GM18520 (cell line): ENCODE measurements at regions not wholly inside any gene's neighbourhood (a gene's known extent, or its start where the extent isn't known, plus 50 kb on each side); places are given as distances from the start of the nearest gene placed in this dataset.

Experiments used
- ATAC-seq: cut with Tn5 transposase; IDR thresholded peaks from one replicate; pipeline ENCODE4 v1.9.1; 2021; ENCODE audit not compliant: unreplicated experiment

DNA sequence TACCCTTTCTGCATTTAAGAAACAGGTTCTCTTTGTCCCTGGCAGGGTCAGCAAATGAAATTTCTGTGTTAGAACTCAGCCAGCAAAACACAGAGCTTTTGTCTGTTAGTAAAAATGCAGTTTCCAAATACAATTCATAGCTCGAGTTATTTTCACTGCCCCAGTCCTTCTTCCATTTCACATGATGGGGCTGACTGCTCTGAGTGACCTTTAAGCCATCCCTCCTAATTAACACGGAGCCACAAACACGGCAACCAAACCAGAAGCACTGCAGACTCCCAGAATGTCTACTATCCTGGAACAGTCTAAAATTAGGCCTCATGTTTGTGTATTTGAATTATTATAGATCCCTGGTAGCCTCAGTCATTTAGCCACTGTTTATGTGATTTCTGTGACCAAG, 99.1 kb upstream of the RGS4 start:
- ATAC-seq = no peak

DNA sequence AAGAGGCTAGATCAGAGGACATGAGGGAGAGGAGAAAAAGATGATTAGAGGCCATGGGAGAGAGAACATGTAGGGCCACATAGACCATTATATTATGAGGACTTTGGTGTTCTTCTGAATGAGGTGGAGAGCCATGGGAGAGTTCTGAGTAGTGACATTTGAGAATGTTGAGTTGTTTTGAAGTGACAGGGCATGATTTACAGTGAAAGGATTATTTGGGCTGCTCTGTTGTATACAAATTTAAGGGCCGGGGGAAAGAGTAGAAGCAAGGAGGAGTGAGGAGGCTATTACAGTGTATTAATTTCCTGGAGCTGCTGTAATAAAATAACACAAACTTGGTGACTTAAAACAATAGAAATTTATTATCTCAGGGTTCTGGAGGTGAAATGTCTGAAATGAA, 102.5 kb upstream of the RGS4 start:
- ATAC-seq = no peak

DNA sequence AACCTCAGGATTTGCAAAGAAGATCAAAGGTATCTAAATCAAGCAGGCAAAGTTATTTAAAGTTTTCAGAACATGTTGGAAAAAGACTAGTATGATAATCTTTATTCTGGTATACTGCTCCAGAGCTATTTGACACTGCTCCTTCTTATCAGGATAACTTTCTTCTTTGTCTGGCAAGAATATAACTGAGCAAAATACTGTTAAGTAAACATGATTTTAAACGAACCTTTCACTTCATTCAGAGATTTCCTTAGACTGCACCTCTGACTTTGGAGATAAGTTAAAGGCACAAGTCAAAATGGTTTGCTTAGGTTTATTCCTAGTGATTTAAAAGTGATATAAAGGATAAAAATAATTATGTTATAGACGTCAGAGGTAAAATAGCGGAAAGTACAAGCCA, 103.9 kb upstream of the CCDC190 start:
- no peak for ATAC-seq

DNA sequence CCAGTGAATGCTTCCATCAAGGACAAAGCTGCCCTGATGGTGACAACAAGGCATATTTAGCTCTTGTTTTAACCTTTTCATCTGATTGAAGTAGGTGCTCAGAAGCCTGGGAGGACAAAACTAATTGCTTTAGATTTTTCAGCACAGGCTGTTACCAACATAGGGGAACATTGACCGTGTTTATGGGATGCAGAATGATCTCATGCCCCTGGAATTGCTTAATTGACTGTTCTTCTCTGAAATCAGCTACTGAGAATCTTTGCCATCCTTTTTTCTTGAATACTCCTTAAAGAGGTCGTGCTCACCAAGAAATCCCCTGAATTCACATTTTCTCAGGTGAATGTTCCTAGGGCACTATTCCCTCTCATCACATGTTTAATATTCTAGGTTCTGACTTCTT, 95.9 kb upstream of the CCDC190 start:
- ATAC-seq = no peak

DNA sequence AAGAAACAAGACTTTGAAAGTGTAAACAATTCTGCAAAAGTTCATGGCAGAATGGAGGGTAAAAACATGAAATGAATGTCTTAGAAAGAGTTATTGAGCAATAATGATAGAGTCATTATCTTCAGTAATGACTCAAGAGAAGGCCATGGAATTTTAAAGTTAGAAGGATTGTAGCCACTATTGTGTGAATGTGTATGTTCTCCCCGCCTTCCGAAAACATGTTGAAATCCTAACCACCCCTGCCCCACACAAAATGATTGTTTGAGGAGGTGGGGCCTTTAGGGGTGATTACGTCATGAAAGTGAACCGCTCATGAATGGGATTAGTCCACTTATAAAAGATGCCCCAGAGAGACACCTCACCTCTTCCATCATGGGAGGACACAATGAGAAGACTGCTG, 93.8 kb upstream of the CCDC190 start:
- ATAC-seq = no peak

DNA sequence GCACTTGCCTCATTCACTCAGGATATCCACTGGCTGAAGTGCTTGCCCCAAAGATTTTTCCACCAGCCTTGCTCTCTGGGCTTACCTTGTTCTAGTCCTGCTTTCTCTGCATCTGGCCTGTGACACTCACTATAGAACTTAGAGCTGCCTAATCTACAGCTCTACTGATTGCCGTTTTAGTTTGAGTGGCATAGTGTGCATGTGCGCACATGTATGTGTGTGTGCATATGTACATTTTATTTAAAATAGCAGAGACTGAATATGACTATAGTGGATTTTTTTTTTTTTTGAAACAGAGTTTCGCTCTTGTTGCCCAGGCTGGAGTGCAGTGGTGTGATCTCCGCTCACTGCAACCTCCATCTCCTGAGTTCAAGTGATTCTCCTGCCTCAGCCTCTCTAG, 92.0 kb upstream of the CCDC190 start:
- ATAC-seq = no peak

DNA sequence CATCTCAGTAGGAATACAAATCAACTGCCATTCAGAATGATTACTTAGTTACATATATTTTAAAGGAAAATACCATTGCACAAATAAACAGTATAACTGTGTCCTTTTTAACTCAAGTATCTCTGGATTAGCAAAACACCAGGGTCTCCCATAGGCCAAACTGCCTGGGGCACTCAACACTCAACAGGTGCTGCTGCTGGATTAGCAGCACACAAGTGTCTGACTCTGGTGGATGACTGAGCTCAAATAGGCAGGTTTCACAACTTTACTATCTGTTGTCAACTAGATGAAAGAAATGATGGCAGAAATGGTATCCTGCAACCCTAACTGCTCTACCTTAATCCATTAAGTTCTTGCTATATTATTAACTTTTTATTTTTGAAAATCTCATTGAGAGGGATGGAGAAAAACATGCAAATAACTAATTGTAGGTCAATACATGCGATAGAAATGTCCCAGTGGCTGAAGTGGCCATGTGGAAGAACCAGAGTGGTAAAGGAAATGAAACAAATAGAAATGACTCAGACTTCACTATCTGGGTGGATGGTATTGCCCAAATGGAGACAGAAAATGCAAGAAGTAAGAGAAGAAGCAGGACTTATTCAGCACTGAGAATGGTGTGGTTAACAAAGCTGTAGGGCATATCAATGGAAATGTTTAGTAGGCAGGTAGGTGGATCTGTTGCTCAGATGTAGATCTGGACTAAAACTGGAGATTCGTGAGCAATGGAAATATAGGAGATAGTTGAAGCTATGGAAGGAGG, 90.8 kb upstream of the CCDC190 start:
- peak; percentile 91 for ATAC-seq

DNA sequence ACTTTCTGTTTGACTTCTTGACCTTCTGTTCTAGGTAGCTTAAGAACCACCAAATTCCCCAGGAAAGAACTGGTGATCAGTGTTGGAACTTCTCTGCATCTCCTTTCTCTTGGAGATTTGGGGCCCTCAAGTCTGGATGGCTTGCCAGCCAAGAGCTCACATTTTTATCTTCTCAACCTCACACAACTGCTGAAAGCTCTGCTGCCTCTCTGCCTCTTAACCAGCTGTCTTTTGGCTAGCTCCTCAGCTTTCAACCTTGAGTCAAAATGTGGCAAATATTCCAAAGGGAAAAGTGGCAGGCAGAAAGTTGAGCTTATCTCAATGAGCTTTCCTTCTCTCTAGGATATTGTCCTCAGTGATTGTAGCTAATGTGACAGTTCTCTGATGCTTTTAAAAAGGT, 89.2 kb upstream of the CCDC190 start:
- ATAC-seq = no peak

DNA sequence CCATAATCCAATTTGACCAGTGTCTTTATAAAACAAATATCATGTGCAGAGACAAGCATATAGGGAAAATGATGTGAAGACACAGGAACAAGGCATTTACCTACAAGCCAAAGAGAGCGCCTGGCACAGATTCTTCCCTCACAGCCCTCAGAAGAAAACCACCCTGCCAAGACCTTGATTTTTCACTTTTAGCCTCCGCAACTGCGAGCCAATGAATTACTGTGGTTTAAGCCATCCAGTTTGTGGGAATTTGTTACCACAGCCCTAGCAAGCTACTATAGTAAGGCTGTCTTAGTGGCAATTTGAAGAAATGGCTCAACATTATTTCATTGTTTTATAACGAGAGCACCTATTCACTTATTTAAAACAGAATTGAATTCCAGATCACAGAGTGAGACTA, 85.7 kb upstream of the CCDC190 start:
- ATAC-seq = no peak

DNA sequence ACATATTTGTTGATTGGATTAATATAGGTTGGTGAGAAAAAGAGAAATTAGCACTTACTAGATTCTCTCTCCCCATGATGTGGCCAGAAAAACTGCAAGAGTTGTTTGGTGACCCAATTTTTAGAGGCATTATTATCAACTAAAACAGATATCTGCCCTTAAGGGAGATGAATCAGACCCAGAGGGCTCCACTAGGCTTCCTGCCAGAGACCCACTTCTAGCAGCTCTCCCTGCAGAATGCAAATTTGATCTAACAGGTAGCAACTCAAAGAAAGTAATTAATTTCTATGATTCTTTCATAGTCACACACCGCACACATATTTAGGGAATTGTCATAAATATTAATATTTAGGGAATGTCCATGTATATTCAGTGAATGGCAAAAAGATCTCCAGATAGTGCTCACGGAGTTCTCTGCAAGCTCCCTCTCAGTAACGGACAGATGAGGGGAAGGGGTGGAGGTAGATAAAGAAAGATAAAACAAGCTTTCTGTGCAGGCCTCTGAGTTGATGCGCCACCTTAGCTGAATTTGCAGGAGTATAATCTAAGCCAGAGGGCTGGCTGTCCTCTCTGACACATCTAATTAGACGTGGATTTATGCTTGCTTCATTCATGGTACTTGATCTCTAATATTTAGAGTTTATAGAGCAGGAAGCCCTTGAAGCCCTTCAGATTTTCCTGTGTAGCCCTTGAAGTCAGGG, 84.1 kb upstream of the CCDC190 start:
- ATAC-seq = no peak

DNA sequence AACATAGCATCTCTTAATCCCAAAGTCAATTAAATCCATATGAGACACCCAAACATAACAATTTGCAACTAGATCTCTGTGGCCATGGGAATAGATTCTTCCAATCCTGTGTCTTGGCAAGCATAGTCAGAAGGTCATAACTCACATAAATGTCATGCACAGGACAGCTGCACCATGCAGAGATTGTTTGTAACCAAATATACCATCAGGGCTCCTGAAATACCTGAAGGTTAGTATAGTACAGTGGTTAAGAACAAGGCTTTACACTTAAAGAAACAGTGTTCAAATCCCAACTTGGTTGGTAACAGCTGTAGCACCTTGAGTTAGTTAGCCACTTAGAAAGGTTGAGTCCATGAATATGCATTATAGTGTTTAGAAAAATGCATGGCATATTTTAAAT, 82.6 kb upstream of the CCDC190 start:
- ATAC-seq = no peak

DNA sequence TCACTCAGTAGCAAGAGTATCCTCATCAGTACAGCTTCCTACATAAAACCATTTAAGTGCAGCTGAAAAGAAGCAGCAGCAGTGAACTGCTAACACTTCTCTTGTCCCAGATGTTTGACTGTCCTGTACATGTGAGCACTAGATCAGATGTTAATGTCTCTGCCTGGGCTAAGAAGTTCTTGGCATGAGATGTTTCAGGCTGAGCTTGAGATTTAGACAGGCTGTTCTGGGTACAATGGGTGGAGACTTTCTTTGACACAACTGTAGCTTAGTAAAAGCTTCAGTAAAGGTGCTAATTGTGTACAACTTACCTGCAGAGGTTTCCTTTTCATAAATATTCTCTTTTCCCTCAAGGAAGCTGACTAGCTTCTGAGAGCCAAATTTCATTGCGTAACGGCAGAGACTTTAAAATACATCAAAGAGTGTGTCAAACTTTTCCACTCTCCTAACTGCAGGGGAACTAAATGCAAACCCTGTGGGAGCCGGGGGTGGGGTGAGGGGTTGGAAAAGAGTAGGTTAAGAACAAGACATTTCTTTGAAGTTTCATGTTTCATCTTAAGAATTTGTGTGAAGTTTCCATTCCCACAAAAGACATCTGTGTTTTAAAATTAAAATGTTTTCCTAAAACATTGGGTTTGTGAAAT, 82.1 kb upstream of the CCDC190 start:
- no peak for ATAC-seq

DNA sequence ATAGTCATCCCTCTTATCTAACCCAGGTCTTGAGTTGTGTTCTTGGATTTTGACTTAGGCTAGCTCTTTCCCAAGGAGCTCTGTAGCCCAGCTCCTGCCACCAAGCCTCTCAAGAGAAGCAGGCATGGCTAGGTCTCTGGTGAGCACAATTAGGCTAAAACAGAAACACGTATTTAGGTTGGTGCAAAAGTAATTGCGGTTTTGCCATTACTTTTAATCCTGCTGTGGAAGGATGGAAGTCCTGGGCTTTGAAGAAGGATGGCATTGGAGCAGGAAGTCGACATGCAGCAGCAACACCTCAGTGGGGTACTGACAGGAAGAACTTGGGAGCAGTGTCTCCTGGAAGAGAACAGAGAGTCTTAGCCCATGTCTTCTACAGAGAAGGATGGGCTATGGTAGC, 80.0 kb upstream of the CCDC190 start:
- ATAC-seq = no peak

DNA sequence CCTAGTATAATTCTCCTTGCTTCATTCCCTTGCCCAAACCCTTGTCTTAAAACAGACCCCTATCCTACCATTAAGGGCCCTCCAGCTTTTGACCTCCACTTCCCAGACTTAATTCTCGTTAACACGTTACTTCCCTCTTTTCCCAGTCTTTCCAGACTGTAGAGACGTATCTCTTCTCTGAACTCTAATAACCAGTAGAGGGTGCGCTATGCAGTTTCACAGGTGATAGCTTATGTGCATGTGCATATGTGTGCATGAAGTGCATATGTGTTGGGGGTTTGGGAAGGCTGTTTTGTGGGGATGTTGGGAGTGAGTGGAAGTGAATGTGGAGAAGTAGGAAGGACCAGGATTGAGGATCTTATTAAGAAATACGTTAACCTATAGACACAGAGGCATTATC, 78.1 kb upstream of the CCDC190 start:
- no peak for ATAC-seq

DNA sequence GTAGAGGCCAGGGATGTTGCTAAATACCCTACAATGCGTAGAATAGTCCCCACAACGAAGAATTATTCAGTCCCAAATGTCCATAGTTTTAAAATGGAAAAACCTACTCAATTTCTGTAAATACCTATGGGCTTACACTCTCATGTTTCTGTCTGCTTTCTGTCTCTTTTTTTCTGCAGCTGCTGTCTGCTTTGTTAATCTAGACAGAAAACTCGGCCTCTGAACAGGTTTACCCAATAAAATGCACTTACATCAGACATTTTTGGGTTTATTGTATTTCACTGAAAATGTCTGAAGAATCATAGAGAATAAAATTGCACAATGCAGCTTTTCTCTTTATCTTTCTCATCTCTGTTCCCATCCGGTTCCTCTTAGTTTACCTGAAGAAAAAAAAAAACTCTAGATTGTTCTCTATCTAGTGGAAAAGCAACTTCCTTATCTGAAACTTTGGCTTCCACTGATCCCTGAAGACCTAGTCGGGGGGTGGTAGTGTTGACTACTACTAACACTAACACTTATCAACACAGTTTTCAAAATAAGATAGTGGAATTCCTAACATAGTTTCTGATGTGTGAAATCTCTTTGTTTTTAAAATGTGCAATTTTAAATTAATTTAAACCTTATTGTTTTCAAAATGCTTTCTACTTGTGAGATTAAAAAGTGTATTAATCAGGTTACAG, 76.9 kb upstream of the CCDC190 start:
- ATAC-seq = no peak

DNA sequence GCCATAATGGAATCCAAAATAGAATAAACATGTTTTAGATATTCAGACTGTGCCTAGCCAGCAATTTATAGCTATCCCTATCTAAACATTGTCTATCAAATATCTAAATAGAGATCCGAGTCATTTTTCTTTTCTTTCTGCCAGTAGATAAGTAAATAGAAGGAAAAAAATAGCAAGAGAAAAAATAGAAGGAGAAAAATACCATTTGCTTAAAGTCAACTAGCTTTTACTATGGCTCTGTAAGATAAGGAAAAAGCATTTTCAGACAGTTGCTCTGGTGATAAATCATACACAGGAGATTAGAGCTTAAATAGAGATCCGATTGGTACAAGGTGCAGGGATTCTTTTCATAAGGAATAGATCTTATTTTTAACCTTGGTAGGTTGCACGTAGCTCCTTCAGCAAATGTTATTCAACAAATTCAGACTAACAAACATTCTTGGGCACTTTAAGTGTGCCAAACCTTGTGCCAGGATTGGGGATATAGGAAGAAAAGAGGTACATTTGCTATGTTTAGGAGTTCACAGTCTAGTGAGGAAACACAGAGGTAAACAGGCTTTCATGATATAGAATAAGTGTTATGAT, 70.1 kb upstream of the CCDC190 start:
- ATAC-seq = no peak

DNA sequence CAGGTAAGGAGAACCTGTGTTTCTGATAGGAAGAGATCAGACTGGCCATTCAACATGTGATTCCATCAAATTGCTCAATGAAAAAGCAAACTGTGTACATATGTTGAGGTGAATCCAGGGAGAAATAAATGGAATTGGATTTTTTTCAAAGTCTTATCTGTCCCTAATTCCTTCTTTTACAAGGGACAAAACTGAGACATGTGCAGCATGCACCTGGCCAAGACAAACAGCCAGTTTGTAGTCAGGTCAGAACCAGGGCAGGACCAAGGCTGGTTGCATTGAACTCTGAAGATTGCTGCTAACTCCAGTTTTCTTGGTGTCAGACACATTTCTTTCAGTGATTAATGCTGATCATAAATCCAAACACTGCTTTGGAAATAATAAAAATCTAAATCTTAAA, 69.6 kb upstream of the CCDC190 start:
- no peak for ATAC-seq

DNA sequence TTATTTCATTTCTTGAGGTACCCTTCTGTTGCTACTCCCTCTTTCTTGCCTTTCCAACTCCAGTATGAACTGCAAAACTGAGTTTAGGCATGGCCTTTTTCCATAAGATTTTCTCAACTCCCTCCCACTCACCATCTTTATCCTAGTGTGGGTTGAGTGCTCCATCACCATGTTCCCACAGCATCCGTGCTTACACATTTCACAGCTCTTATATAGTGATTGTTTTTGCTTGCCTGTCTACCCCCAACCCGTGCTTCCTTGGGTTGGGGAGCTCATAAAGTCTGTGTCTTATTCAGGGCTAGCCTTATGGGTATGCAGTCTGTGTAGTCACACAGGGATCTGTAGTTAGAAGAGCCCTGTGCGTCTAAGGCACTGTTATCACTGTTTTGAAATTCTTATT, 68.2 kb upstream of the CCDC190 start:
- no peak for ATAC-seq

DNA sequence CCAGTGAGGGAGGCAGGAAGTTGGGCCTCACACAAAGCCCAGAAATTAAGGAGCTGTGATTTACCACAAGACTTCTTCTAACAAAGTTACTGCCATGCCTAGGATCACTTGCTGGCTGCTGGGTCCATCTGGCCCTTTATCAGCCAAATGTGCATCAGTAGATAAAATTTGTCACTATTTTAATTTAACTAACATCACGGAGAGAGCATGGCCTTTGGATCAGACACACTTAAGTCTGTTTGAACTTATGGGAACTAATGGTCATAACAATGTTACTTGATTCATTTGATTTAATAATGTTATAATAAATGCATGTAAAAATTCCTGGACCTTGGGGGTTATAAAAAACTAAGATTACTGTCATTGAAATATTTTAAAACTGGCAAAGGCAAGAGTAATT, 67.2 kb upstream of the CCDC190 start:
- ATAC-seq = no peak

DNA sequence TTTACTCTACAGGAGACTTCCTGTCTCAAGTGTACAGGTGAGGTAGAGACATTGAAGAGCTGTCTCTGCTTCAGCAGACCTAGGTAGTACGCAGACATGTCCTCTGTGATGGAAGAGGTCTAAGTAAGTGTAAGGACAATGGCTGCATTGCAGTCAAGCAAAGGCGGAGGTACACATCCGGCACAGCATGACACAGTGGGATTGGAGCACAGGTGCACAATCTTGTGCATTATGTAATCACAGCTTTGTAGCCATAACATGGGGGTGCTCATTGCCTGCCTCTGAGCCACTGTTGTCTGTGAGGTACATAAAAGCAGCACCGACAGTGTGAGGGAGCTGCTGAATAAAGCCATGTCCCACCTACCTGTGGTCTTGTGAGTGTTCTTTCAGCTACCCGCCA, 66.4 kb upstream of the CCDC190 start:
- ATAC-seq = no peak

DNA sequence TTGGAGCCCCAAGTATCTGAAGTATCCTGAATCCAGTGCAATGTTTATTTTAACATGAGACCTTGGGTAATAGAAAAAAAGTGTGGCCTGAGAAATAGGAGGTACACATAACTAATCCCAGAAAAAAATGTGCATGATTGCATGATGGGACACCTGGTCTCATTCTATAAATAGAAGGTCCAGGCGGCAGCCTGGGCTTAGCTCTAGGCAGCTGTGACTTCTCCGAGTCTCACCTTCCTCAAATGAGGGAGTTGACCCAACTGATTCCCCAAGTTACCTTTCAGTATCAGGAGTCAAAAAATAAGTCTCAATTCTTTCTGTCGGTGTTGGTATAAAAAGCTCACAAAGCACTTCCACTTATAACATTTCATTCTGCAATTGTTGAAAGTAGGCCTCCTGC, 65.9 kb upstream of the CCDC190 start:
- ATAC-seq = no peak
